ENCODE measurements at regions not wholly inside any gene's neighbourhood (a gene's known extent, or its start where the extent isn't known, plus 50 kb on each side); places are given as distances from the start of the nearest gene placed in this dataset.

DNA sequence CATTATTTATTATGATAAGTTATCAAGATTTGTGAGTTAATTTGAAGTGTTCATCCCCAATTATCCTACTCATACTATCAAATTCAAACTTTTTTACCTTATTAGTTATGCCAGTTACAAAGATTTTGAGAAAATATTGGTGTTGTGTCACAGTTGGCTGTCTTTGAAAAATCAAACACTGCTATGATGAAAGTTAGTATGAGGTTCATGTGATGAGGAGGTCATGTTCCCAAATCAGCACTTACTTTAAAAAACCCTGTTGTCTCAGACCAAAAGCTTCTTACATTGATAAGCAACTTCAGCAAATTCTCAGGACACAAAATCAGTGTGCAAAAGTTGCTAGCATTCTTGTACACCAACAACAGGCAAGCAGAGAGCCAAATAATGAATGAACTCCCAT is 68.1 kb downstream of the TTC6 start:
- H4K20me1 ChIP-seq (ENCODE audit: insufficient read depth, low read length): no peaks in the 10 kb centered on the region

GRCh38 chr14:37665479-37665878 is 70.0 kb downstream of the TTC6 start:
- Mint-ChIP-seq H3K27me3 (ENCODE audit: low read depth in 3 of 3) (peaks cover 0 to 2% (median 2%) of the 10 kb centered on the region in 3 donors), H3K4me1 (no peaks in the 10 kb centered on the region), H3K27ac (no peak overlapping the region), H3K4me3 (no peak overlapping the region), H3K36me3 (no peaks in the 10 kb centered on the region), H3K9me3 (peaks cover 2 to 10% (median 4%) of the 10 kb centered on the region in 7 donors)
- Histone ChIP-seq H3K79me2 (ENCODE audit: insufficient read depth, low read length) (no peaks in the 10 kb centered on the region), H3K27me3 (ENCODE audit: control insufficient read depth in 2 of 2, insufficient read depth in 2 of 2, low read length in 2 of 2) (no peaks in the 10 kb centered on the region), H4K20me1 (ENCODE audit: insufficient read depth, low read length) (no peaks in the 10 kb centered on the region), H3K4me3 (replicated peaks in 1 of 3; ENCODE audit: low read depth in 2 of 3, low read length in 3 of 3) (no peak overlapping the region), H3K9me3 (replicated peaks in 1 of 2; ENCODE audit: control insufficient read depth in 1 of 2, insufficient read depth in 1 of 2, low read length in 2 of 2) (peaks cover 0 to 4% of the 10 kb centered on the region in 2 donors), H3K4me2 (replicated peaks; ENCODE audit: extremely low read depth, low read length, poor library complexity, severe bottlenecking) (no peak overlapping the region), H3K4me1 (ENCODE audit: control insufficient read depth in 1 of 2, insufficient read depth in 2 of 2, low read length in 2 of 2) (no peaks in the 10 kb centered on the region), H2AFZ (ENCODE audit: insufficient read depth, low read depth, low read length, poor library complexity, severe bottlenecking) (no peak overlapping the region), H3K27ac (ENCODE audit: low read depth in 1 of 2, low read length in 2 of 2) (no peak overlapping the region), H3K36me3 (replicated peaks in 1 of 2; ENCODE audit: control insufficient read depth in 1 of 2, insufficient read depth in 2 of 2, low read length in 2 of 2) (no peaks in the 10 kb centered on the region), H3K9ac (ENCODE audit: insufficient read depth, low read length, poor library complexity, severe bottlenecking) (no peak overlapping the region)
- intact Hi-C loops (cut with micrococcal nuclease): no loop called here
- 92% methylated on average over 4 of the region's 4 CpGs for WGBS (ENCODE audit: insufficient coverage)
- TF ChIP-seq, protein P1, sequence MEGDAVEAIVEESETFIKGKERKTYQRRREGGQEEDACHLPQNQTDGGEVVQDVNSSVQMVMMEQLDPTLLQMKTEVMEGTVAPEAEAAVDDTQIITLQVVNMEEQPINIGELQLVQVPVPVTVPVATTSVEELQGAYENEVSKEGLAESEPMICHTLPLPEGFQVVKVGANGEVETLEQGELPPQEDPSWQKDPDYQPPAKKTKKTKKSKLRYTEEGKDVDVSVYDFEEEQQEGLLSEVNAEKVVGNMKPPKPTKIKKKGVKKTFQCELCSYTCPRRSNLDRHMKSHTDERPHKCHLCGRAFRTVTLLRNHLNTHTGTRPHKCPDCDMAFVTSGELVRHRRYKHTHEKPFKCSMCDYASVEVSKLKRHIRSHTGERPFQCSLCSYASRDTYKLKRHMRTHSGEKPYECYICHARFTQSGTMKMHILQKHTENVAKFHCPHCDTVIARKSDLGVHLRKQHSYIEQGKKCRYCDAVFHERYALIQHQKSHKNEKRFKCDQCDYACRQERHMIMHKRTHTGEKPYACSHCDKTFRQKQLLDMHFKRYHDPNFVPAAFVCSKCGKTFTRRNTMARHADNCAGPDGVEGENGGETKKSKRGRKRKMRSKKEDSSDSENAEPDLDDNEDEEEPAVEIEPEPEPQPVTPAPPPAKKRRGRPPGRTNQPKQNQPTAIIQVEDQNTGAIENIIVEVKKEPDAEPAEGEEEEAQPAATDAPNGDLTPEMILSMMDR (IDR thresholded peaks at IDR 0.05): no peak
- DNase-seq: no peak

More for the DNA sequence above, 68.1 kb downstream of the TTC6 start:
- peaks cover 0 to 8% of the 10 kb centered on the region in 2 donors for H3K9me3 ChIP-seq (replicated peaks in 1 of 2; ENCODE audit: control insufficient read depth in 1 of 2, insufficient read depth in 1 of 2, low read length in 2 of 2)
- no peaks in the 10 kb centered on the region for H3K79me2 ChIP-seq (ENCODE audit: insufficient read depth, low read length)
- H3K4me1 Mint-ChIP-seq: no peaks in the 10 kb centered on the region
- H3K4me3 Mint-ChIP-seq: no peak overlapping the region
- H3K36me3 Mint-ChIP-seq: no peaks in the 10 kb centered on the region
- no peaks in the 10 kb centered on the region for H3K4me1 ChIP-seq (ENCODE audit: control insufficient read depth in 1 of 2, insufficient read depth in 2 of 2, low read length in 2 of 2)
- H3K4me3 ChIP-seq (replicated peaks in 1 of 3; ENCODE audit: low read depth in 2 of 3, low read length in 3 of 3): no peak overlapping the region
- H3K27me3 Mint-ChIP-seq (ENCODE audit: low read depth in 3 of 3): peaks cover 0 to 2% (median 2%) of the 10 kb centered on the region in 3 donors
- no peak for DNase-seq
- H3K27ac Mint-ChIP-seq: no peak overlapping the region
- intact Hi-C loops (cut with micrococcal nuclease): no loop called here
- H3K27me3 ChIP-seq (ENCODE audit: control insufficient read depth in 2 of 2, insufficient read depth in 2 of 2, low read length in 2 of 2): no peaks in the 10 kb centered on the region
- H3K9me3 Mint-ChIP-seq: peaks cover 2 to 14% (median 6%) of the 10 kb centered on the region in 7 donors
- TF ChIP-seq, protein P1 (IDR thresholded peaks at IDR 0.05): no peak
- no peak overlapping the region for H3K9ac ChIP-seq (ENCODE audit: insufficient read depth, low read length, poor library complexity, severe bottlenecking)
- H2AFZ ChIP-seq (ENCODE audit: insufficient read depth, low read depth, low read length, poor library complexity, severe bottlenecking): no peak overlapping the region
- H3K4me2 ChIP-seq (replicated peaks; ENCODE audit: extremely low read depth, low read length, poor library complexity, severe bottlenecking): no peak overlapping the region
- H3K36me3 ChIP-seq (replicated peaks in 1 of 2; ENCODE audit: control insufficient read depth in 1 of 2, insufficient read depth in 2 of 2, low read length in 2 of 2): no peaks in the 10 kb centered on the region
- no peak overlapping the region for H3K27ac ChIP-seq (ENCODE audit: low read depth in 1 of 2, low read length in 2 of 2)

Measured in CD14-positive monocyte (primary cell).